ENCODE measurements at regions not wholly inside any gene's neighbourhood (a gene's known extent, or its start where the extent isn't known, plus 50 kb on each side); places are given as distances from the start of the nearest gene placed in this dataset.

GRCh38 chr7:13708670-13709069 lies 280.8 kb downstream of the ETV1 start:
- no peak for TF ChIP-seq CTCF (IDR thresholded peaks at IDR 0.05)
- no peak for ATAC-seq
- H3K27me3 ChIP-seq = no peaks in the 10 kb centered on the region
- intact Hi-C loops (cut with DNase I) = no loop called here
- H3K27ac ChIP-seq = no peak overlapping the region
- no peaks in the 10 kb centered on the region for H3K4me1 ChIP-seq
- DNase-seq = no peak
- no peaks in the 10 kb centered on the region for H3K36me3 ChIP-seq
- H3K4me3 ChIP-seq = no peak overlapping the region
- H3K9me3 ChIP-seq = no peaks in the 10 kb centered on the region

GRCh38 chr7:13713092-13713491 lies 276.4 kb downstream of the ETV1 start:
- Histone ChIP-seq H3K27me3 (no peaks in the 10 kb centered on the region), H3K36me3 (no peaks in the 10 kb centered on the region), H3K9me3 (peaks cover 12% of the 10 kb centered on the region), H3K4me3 (no peak overlapping the region), H3K27ac (no peak overlapping the region), H3K4me1 (no peaks in the 10 kb centered on the region)
- intact Hi-C loops (cut with DNase I) = no loop called here
- ATAC-seq (no peak), DNase-seq (no peak)
- TF ChIP-seq CTCF (IDR thresholded peaks at IDR 0.05) = no peak

GRCh38 chr7:13715534-13715933 lies 273.9 kb downstream of the ETV1 start:
- intact Hi-C loops (cut with DNase I) = no loop called here
- DNase-seq (no peak), ATAC-seq (no peak)
- H3K9me3 ChIP-seq = peaks cover 12% of the 10 kb centered on the region
- H3K4me3 ChIP-seq = no peak overlapping the region
- TF ChIP-seq CTCF (IDR thresholded peaks at IDR 0.05) = no peak
- H3K27me3 ChIP-seq = no peaks in the 10 kb centered on the region
- H3K27ac ChIP-seq = no peak overlapping the region
- no peaks in the 10 kb centered on the region for H3K4me1 ChIP-seq
- no peaks in the 10 kb centered on the region for H3K36me3 ChIP-seq

- ATAC-seq (no peak), DNase-seq (no peak)
- TF ChIP-seq CTCF (IDR thresholded peaks at IDR 0.05) = no peak
- Histone ChIP-seq H3K4me3 (no peak overlapping the region), H3K4me1 (no peaks in the 10 kb centered on the region), H3K9me3 (peaks cover 12% of the 10 kb centered on the region), H3K27me3 (no peaks in the 10 kb centered on the region), H3K27ac (no peak overlapping the region), H3K36me3 (no peaks in the 10 kb centered on the region)
- intact Hi-C loops (cut with DNase I) = no loop called here
Measured at GRCh38 chr7:13717031-13717430, 272.4 kb downstream of the ETV1 start.

- no peak for TF ChIP-seq CTCF (IDR thresholded peaks at IDR 0.05)
- Histone ChIP-seq H3K4me3 (no peak overlapping the region), H3K27me3 (no peaks in the 10 kb centered on the region), H3K9me3 (no peaks in the 10 kb centered on the region), H3K4me1 (no peaks in the 10 kb centered on the region), H3K27ac (no peak overlapping the region), H3K36me3 (no peaks in the 10 kb centered on the region)
- ATAC-seq = no peak
- no peak for DNase-seq
- intact Hi-C loops (cut with DNase I) = no loop called here
Measured at GRCh38 chr7:13724191-13724976, 265.1 kb downstream of the ETV1 start.

Data from upper lobe of right lung (tissue), 1 donor.